ENCODE measurements at regions not wholly inside any gene's neighbourhood (a gene's known extent, or its start where the extent isn't known, plus 50 kb on each side); places are given as distances from the start of the nearest gene placed in this dataset.

DNA sequence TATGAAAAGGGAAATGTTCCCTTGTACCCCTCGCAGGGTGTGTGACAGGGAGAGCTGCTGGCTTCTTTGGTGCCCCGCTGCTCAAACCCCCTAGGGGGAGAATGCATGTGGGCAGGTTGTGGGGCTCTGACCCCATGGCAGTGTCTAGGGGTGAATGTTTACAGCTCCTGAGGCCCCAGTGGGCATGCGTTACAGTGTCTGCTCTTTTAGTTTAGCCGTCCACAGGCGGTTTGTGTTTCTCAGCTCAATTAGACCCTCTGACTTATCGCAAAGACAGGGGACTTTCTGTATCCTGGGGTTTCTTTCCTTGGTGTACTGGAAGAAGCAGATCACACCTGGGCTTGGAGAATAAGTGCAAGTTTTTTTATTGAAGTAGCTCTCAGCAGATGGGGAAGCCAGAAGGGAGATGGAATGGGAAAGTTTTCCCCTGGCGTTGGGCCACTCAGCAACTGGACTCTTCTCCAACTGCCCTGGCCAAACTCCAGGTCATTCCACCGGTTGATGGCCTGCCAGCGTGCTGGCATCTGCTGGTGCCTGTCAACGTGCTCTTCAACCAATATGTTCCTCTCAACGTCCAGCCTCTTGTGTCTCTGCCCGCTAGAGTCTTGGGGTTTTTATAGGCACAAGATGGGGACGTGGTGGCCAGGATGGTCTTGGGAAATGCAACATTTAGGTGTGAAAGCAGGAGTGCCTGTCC, 720.9 kb downstream of the FSCB start:
- TF ChIP-seq POLR2A (IDR thresholded peaks at IDR 0.05) = no peak
- TF ChIP-seq, protein P1, sequence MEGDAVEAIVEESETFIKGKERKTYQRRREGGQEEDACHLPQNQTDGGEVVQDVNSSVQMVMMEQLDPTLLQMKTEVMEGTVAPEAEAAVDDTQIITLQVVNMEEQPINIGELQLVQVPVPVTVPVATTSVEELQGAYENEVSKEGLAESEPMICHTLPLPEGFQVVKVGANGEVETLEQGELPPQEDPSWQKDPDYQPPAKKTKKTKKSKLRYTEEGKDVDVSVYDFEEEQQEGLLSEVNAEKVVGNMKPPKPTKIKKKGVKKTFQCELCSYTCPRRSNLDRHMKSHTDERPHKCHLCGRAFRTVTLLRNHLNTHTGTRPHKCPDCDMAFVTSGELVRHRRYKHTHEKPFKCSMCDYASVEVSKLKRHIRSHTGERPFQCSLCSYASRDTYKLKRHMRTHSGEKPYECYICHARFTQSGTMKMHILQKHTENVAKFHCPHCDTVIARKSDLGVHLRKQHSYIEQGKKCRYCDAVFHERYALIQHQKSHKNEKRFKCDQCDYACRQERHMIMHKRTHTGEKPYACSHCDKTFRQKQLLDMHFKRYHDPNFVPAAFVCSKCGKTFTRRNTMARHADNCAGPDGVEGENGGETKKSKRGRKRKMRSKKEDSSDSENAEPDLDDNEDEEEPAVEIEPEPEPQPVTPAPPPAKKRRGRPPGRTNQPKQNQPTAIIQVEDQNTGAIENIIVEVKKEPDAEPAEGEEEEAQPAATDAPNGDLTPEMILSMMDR (IDR thresholded peaks at IDR 0.05) = no peak
- no peak for TF ChIP-seq POLR2AphosphoS5 (IDR thresholded peaks at IDR 0.05)
